Panc1 (cell line): ENCODE measurements at regions not wholly inside any gene's neighbourhood (a gene's known extent, or its start where the extent isn't known, plus 50 kb on each side); places are given as distances from the start of the nearest gene placed in this dataset.

Experiments used
- ATAC-seq: fragments of 200-7000 bp; cut with Tn5 transposase; 2 replicates; pipeline ENCODE4 v1.9.1; 2020; ENCODE audit warnings: mild to moderate bottlenecking, moderate library complexity
- BruUV-seq: library from RNA; stranded (reverse); fragments of 400-500 nt; replicated peaks from 2 replicates; lab custom pipeline; 2021; lab: Mats Ljungman, UMichigan
- CTCF ChIA-PET: fragments of 300-600 bp; sonication (Branson Sonifier 250); formaldehyde crosslinking; loops from one replicate; lab custom pipeline; 2022; ENCODE audit warnings: antibody characterized with exemption; lab: Charles Lee
- POLR2A ChIA-PET: fragments of 300-600 bp; sonication (Branson Sonifier 250); formaldehyde crosslinking; loops from one replicate; lab custom pipeline; 2022; ENCODE audit warnings: antibody characterized with exemption; lab: Charles Lee
- DNase-seq: peaks from one replicate; pipeline ENCODE4 v3.0.0-alpha.2; 2010; ENCODE audit warnings: low read depth, low spot score
- H3K27ac ChIP-seq: 2 replicates; pipeline ENCODE4 v1.5.1; 2011; ENCODE audit warnings: mild to moderate bottlenecking, low read length, inconsistent platforms
- H3K27me3 ChIP-seq: fragments of 200-500 bp; sonication (Bioruptor generic); 2 replicates; pipeline ENCODE4 v1.6.0; 2014; ENCODE audit warnings: low read length, inconsistent platforms; ENCODE audit not compliant: control insufficient read depth, insufficient read depth
- H3K36me3 ChIP-seq: fragments of 200-500 bp; sonication (Bioruptor generic); 2 replicates; pipeline ENCODE4 v1.5.1; 2014; ENCODE audit warnings: inconsistent platforms, mild to moderate bottlenecking, low read length, moderate library complexity; ENCODE audit not compliant: control insufficient read depth, insufficient read depth
- H3K4me1 ChIP-seq: 2 replicates; pipeline ENCODE4 v1.5.1; 2011; ENCODE audit warnings: inconsistent platforms, mild to moderate bottlenecking, low read length, moderate library complexity; ENCODE audit not compliant: control insufficient read depth, insufficient read depth
- H3K4me3 ChIP-seq, 2 experiments: 2 replicates each; pipeline ENCODE4 v1.5.1; 2011 to 2012; ENCODE audit warnings: low read depth in 2 of 2, low read length in 2 of 2, mild to moderate bottlenecking in 2 of 2, inconsistent platforms in 1 of 2, moderate library complexity in 1 of 2
- H3K9me3 ChIP-seq: fragments of 200-500 bp; sonication (Bioruptor generic); 2 replicates; pipeline ENCODE4 v1.5.1; 2014; ENCODE audit warnings: low read depth, mild to moderate bottlenecking, inconsistent platforms, low read length, moderate library complexity; ENCODE audit not compliant: control insufficient read depth, insufficient read depth
- POLR2AphosphoS5 ChIP-seq: IDR thresholded peaks from 2 replicates; pipeline ENCODE4 v1.6.1; 2012; ENCODE audit warnings: mild to moderate bottlenecking, low read depth, low read length, moderate library complexity
- SIN3A ChIP-seq: IDR thresholded peaks from 2 replicates; pipeline ENCODE4 v1.6.1; 2012; ENCODE audit warnings: low read depth, mild to moderate bottlenecking, low read length, moderate library complexity, borderline replicate concordance; ENCODE audit not compliant: insufficient read depth
- TCF7L2 ChIP-seq: IDR thresholded peaks from 2 replicates; pipeline ENCODE4 v1.6.1; 2011; ENCODE audit warnings: mild to moderate bottlenecking, low read depth, low read length, inconsistent platforms
- in situ Hi-C: cut with HindIII; loops from 2 replicates; pipeline ENCODE4 v1.10.0; 2016; ENCODE audit warnings: low sequenced_read_pairs, low pct_unique_long_range_greater_than_20kb
- intact Hi-C: fragments of 100-400 bp; cut with micrococcal nuclease; formaldehyde crosslinking; loops from one replicate; pipeline ENCODE4 v1.10.0; 2022; ENCODE audit not compliant: unreplicated experiment
- TF ChIP-seq, protein P1 (sequence below), 2 experiments: IDR thresholded peaks; 2 replicates each; pipeline ENCODE4 v1.6.1; 2011 to 2012; ENCODE audit warnings: low read depth in 2 of 2, control low read depth in 1 of 2, low read length in 1 of 2, mild to moderate bottlenecking in 1 of 2, moderate library complexity in 1 of 2; ENCODE audit not compliant: insufficient read depth in 1 of 2
- TF ChIP-seq, protein P2 (sequence below): fragments of 450-650 bp; IDR thresholded peaks from 2 replicates; pipeline ENCODE4 v1.5.1; 2017; ENCODE audit warnings: mild to moderate bottlenecking

DNA sequence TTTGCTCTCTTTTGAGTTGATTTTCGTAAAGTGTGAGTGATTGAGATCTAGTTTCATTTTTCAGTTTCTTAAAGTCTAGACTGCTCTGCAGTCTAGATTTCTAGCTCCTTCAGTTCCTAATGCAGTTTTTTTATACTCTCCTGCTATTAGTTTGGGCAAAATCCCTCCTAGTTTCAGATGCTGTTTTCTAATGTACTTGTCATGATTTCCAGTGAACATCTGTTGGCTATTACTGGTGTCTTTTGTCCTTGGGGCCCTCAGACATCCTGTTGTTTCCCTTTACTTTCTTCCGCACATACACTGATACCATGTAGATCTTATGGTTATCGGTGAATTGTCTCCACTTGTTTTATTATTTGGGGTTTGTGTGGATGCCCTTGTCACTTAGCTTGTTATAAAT lies 292.1 kb downstream of the TDRD3 start:
- ATAC-seq (no peak), DNase-seq (no peak)
- TF ChIP-seq TCF7L2 = no peak
- no peak for TF ChIP-seq POLR2AphosphoS5
- TF ChIP-seq, protein P1, sequence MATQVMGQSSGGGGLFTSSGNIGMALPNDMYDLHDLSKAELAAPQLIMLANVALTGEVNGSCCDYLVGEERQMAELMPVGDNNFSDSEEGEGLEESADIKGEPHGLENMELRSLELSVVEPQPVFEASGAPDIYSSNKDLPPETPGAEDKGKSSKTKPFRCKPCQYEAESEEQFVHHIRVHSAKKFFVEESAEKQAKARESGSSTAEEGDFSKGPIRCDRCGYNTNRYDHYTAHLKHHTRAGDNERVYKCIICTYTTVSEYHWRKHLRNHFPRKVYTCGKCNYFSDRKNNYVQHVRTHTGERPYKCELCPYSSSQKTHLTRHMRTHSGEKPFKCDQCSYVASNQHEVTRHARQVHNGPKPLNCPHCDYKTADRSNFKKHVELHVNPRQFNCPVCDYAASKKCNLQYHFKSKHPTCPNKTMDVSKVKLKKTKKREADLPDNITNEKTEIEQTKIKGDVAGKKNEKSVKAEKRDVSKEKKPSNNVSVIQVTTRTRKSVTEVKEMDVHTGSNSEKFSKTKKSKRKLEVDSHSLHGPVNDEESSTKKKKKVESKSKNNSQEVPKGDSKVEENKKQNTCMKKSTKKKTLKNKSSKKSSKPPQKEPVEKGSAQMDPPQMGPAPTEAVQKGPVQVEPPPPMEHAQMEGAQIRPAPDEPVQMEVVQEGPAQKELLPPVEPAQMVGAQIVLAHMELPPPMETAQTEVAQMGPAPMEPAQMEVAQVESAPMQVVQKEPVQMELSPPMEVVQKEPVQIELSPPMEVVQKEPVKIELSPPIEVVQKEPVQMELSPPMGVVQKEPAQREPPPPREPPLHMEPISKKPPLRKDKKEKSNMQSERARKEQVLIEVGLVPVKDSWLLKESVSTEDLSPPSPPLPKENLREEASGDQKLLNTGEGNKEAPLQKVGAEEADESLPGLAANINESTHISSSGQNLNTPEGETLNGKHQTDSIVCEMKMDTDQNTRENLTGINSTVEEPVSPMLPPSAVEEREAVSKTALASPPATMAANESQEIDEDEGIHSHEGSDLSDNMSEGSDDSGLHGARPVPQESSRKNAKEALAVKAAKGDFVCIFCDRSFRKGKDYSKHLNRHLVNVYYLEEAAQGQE (IDR thresholded peaks at IDR 0.05; ENCODE audit: insufficient read depth in 1 of 2, low read depth in 2 of 2, low read length in 1 of 2) = no peak
- TF ChIP-seq, protein P2, sequence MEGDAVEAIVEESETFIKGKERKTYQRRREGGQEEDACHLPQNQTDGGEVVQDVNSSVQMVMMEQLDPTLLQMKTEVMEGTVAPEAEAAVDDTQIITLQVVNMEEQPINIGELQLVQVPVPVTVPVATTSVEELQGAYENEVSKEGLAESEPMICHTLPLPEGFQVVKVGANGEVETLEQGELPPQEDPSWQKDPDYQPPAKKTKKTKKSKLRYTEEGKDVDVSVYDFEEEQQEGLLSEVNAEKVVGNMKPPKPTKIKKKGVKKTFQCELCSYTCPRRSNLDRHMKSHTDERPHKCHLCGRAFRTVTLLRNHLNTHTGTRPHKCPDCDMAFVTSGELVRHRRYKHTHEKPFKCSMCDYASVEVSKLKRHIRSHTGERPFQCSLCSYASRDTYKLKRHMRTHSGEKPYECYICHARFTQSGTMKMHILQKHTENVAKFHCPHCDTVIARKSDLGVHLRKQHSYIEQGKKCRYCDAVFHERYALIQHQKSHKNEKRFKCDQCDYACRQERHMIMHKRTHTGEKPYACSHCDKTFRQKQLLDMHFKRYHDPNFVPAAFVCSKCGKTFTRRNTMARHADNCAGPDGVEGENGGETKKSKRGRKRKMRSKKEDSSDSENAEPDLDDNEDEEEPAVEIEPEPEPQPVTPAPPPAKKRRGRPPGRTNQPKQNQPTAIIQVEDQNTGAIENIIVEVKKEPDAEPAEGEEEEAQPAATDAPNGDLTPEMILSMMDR = no peak
- no peak for TF ChIP-seq SIN3A
- in situ Hi-C loops (no loop called here), intact Hi-C loops (no loop called here)
- ChIA-PET CTCF (no interaction called here), POLR2A (no interaction called here)
- no peaks in the 10 kb centered on the region for H3K36me3 ChIP-seq
- no peak overlapping the region for H3K27ac ChIP-seq
- H3K4me1 ChIP-seq = no peaks in the 10 kb centered on the region
- no peak overlapping the region for H3K4me3 ChIP-seq
- H3K27me3 ChIP-seq = no peaks in the 10 kb centered on the region
- no peaks in the 10 kb centered on the region for H3K9me3 ChIP-seq
- no TSS peak for BruUV-seq

DNA sequence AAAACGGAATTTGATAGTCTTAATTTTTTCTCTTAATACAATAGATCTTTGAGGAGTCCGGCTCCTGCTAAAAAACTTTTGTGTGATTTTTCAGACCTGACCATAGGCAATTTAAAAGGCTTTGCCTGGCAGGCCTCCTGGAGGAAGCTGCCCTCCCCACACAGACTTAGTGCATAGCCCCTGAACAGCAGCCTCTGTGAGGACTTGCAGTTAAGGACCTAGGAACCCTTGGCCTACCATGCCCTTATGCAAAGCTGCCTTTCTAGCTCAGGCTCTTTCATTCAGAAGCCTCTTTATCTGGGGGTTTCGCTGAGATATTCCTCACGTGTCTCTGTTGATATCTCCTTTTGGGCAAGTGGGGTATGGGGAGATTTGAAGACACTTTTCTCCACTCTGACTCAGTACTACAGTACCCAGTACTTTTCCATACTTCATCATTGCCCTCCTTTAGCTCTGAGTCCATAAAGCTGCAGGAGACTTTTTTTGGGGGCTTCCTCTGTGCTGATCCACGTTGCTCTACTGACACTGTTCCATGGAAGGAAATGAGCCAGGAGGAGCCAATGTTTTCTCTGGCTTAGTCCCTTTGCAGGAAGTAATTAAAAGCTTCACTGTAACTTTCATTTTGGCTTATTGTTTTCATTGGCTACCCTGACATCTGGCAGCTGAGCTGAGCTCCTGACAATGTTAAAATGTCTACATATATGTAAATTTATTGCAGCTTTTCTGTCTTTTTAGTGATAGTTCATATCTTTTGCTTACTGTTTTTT lies 283.1 kb downstream of the TDRD3 start:
- intact Hi-C loops (no loop called here), in situ Hi-C loops (no loop called here)
- no peak for ATAC-seq
- Histone ChIP-seq H3K9me3 (no peaks in the 10 kb centered on the region), H3K36me3 (no peaks in the 10 kb centered on the region), H3K4me3 (no peak overlapping the region), H3K27me3 (no peaks in the 10 kb centered on the region), H3K27ac (no peak overlapping the region), H3K4me1 (no peaks in the 10 kb centered on the region)
- BruUV-seq = no TSS peak
- CTCF ChIA-PET = no interaction called here
- DNase-seq = no peak
- TF ChIP-seq TCF7L2 (no peak), SIN3A (no peak)
- TF ChIP-seq, protein P1 (IDR thresholded peaks at IDR 0.05; ENCODE audit: insufficient read depth in 1 of 2, low read depth in 2 of 2, low read length in 1 of 2) = no peak
- POLR2A ChIA-PET = no interaction called here
